Endothelial cell (in vitro differentiated cells): ENCODE measurements at regions not wholly inside any gene's neighbourhood (a gene's known extent, or its start where the extent isn't known, plus 50 kb on each side); places are given as distances from the start of the nearest gene placed in this dataset.
"Not testable (repeated sequence)": the region's sequence is repeated elsewhere in the genome, so short reads cannot be mapped to it uniquely, and the experiment has no call there.

ENCODE experiments used
- DNase-seq: peaks from one replicate; pipeline ENCODE4 v3.0.0; 2021; ENCODE audit warnings: low spot score
- H3K27ac Mint-ChIP-seq: one replicate; pipeline ENCODE4 v1.8.0; 2021; ENCODE audit warnings: mixed read lengths, inconsistent platforms; ENCODE audit not compliant: unreplicated experiment
- H3K27me3 Mint-ChIP-seq: one replicate; pipeline ENCODE4 v1.8.0; 2021; ENCODE audit warnings: mild to moderate bottlenecking, moderate library complexity, mixed read lengths, inconsistent platforms; ENCODE audit not compliant: unreplicated experiment
- H3K36me3 Mint-ChIP-seq: one replicate; pipeline ENCODE4 v1.8.0; 2021; ENCODE audit warnings: mild to moderate bottlenecking, low read depth, mixed read lengths, inconsistent platforms; ENCODE audit not compliant: unreplicated experiment
- H3K4me1 Mint-ChIP-seq: one replicate; pipeline ENCODE4 v1.8.0; 2021; ENCODE audit warnings: mild to moderate bottlenecking, mixed read lengths, inconsistent platforms; ENCODE audit not compliant: unreplicated experiment
- H3K4me3 Mint-ChIP-seq: one replicate; pipeline ENCODE4 v1.8.0; 2021; ENCODE audit warnings: mild to moderate bottlenecking, mixed read lengths, inconsistent platforms; ENCODE audit not compliant: unreplicated experiment
- H3K9me3 Mint-ChIP-seq: one replicate; pipeline ENCODE4 v1.8.0; 2021; ENCODE audit warnings: mixed read lengths, inconsistent platforms; ENCODE audit not compliant: unreplicated experiment
- TF ChIP-seq, protein P1 (sequence below): fragments of 200-600 bp; sonication (generic); IDR thresholded peaks from one replicate; pipeline ENCODE4 v1.5.0; 2021; ENCODE audit warnings: antibody characterized with exemption; ENCODE audit not compliant: unreplicated experiment

- Mint-ChIP-seq H3K9me3 (peaks cover 20% of the 10 kb centered on the region), H3K27me3 (no peaks in the 10 kb centered on the region)
Measured at GRCh38 chr19:23557381-23557780, 129.6 kb downstream of the ZNF675 start.

GRCh38 chr19:23554548-23554947, 132.5 kb downstream of the ZNF675 start:
- Mint-ChIP-seq H3K27me3 (peaks cover 3% of the 10 kb centered on the region), H3K4me1 (no peaks in the 10 kb centered on the region), H3K36me3 (peaks cover 16% of the 10 kb centered on the region), H3K9me3 (peaks cover 29% of the 10 kb centered on the region), H3K4me3 (no peak overlapping the region), H3K27ac (no peak overlapping the region)
- no peak for DNase-seq
- TF ChIP-seq, protein P1, sequence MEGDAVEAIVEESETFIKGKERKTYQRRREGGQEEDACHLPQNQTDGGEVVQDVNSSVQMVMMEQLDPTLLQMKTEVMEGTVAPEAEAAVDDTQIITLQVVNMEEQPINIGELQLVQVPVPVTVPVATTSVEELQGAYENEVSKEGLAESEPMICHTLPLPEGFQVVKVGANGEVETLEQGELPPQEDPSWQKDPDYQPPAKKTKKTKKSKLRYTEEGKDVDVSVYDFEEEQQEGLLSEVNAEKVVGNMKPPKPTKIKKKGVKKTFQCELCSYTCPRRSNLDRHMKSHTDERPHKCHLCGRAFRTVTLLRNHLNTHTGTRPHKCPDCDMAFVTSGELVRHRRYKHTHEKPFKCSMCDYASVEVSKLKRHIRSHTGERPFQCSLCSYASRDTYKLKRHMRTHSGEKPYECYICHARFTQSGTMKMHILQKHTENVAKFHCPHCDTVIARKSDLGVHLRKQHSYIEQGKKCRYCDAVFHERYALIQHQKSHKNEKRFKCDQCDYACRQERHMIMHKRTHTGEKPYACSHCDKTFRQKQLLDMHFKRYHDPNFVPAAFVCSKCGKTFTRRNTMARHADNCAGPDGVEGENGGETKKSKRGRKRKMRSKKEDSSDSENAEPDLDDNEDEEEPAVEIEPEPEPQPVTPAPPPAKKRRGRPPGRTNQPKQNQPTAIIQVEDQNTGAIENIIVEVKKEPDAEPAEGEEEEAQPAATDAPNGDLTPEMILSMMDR, result no peak

More at GRCh38 chr19:23557381-23557780, 129.6 kb downstream of the ZNF675 start:
- DNase-seq, result no peak
- TF ChIP-seq, protein P1, result no peak
- Mint-ChIP-seq H3K4me3 (no peak overlapping the region), H3K4me1 (no peaks in the 10 kb centered on the region), H3K27ac (no peak overlapping the region), H3K36me3 (peaks cover 6% of the 10 kb centered on the region)

GRCh38 chr19:23550102-23550501, 136.9 kb downstream of the ZNF675 start:
- DNase-seq, H3K4me1 Mint-ChIP-seq, H3K27me3 Mint-ChIP-seq, H3K27ac Mint-ChIP-seq: not testable (repeated sequence)
- Mint-ChIP-seq H3K9me3 (peaks cover 18% of the 10 kb centered on the region), H3K36me3 (peaks cover 18% of the 10 kb centered on the region), H3K4me3 (peak overlapping the region; percentile 12)

- no peak for DNase-seq
- TF ChIP-seq, protein P1, result no peak
- H3K27ac Mint-ChIP-seq, result no peak overlapping the region
- peaks cover 28% of the 10 kb centered on the region for H3K36me3 Mint-ChIP-seq
- peaks cover 8% of the 10 kb centered on the region for H3K27me3 Mint-ChIP-seq
- peaks cover 27% of the 10 kb centered on the region for H3K9me3 Mint-ChIP-seq
- H3K4me3 Mint-ChIP-seq, result no peak overlapping the region
- no peaks in the 10 kb centered on the region for H3K4me1 Mint-ChIP-seq
Measured at GRCh38 chr19:23547816-23548430, 139.1 kb downstream of the ZNF675 start.

DNA sequence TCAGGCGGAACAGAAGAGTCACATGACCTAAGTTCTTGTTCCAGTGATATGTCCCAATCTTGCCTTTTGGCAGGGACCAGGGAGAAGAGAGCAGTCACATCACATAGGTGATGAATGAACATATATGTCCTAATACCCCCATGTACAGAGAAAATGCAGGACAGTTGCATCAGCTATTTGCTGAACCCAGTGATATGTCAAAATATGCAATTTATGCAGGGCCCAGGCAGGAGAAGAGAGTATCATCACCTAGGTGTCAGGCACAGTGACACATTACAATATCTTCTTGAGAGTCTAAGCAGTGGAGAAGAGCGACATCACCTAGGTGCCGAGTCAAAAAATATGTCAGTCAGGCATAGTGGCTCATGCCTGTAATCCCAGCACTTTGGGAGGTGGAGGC, 139.9 kb downstream of the ZNF675 start:
- no peaks in the 10 kb centered on the region for H3K4me1 Mint-ChIP-seq
- TF ChIP-seq, protein P1, result no peak
- H3K27ac Mint-ChIP-seq, result no peak overlapping the region
- H3K4me3 Mint-ChIP-seq, result no peak overlapping the region
- H3K36me3 Mint-ChIP-seq, result peaks cover 28% of the 10 kb centered on the region
- no peak for DNase-seq
- H3K9me3 Mint-ChIP-seq, result peaks cover 27% of the 10 kb centered on the region
- peaks cover 8% of the 10 kb centered on the region for H3K27me3 Mint-ChIP-seq
